ENCODE measurements at regions not wholly inside any gene's neighbourhood (a gene's known extent, or its start where the extent isn't known, plus 50 kb on each side); places are given as distances from the start of the nearest gene placed in this dataset.

- no peak for DNase-seq (ENCODE audit: low read depth in 2 of 2)
Observed at GRCh38 chr16:5393070-5393469, 295.5 kb upstream of the EEF2KMT start.

DNA sequence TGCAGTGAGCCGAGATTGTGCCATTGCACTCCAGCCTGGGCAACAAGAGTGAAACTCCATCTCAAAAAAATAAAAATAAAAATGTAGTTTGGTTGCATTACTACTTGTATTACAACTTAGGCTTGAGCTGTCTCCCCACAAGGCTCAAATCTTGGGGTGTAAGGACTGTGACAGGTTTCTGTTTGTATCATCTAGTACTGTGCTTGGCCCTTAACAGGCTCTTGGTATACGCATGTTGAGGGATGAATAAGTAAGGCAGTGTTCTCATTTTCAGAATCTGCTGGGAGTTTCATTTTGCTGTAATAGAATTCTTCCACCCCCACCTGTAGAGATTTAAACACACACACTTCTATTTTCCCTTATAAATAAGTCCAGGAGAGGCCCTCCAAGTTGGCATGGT is 289.4 kb upstream of the EEF2KMT start:
- no peak for DNase-seq (ENCODE audit: low read depth in 2 of 2)

DNA sequence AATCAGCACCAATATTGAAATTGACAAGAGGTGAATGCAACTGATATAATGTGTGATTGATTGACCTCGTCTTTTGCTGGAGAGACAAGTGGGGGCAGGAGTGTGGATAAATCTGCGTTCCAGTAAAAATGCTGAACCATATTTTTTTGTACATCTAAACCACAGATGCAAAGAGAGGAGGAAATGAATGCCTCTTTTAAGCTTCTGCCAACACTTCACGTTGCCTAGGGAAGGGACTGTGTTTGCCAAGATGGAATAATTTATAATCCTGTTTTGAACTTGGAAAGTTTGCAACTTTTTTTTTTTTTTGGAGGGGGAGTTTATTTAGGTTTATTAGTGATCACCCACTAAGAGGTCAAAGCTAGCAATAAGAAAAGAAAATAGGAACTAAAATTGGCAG is 288.2 kb upstream of the EEF2KMT start:
- DNase-seq (ENCODE audit: low read depth in 2 of 2) = no peak

DNA sequence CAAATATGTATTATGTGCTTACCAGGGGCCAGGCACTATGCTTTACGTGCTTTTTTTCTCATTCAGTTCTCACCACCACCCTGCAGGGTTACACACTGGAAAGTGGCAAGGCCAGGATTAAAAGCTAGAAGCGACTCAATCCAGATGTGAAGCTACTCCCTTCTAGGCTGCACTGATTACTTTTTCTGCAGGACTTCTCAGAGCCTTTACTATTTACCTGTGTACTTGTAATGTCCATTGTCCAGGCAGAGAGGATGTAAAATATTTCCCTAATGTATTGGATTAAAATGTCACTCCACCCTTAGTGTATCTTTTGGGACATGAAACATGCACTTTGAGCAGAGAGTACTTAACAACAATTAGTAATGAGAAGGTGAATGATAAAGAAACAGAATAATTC is 287.5 kb upstream of the EEF2KMT start:
- no peak for DNase-seq (ENCODE audit: low read depth in 2 of 2)

- DNase-seq (ENCODE audit: low read depth in 2 of 2) = no peak
Observed at GRCh38 chr16:5383737-5384136, 286.1 kb upstream of the EEF2KMT start.

DNA sequence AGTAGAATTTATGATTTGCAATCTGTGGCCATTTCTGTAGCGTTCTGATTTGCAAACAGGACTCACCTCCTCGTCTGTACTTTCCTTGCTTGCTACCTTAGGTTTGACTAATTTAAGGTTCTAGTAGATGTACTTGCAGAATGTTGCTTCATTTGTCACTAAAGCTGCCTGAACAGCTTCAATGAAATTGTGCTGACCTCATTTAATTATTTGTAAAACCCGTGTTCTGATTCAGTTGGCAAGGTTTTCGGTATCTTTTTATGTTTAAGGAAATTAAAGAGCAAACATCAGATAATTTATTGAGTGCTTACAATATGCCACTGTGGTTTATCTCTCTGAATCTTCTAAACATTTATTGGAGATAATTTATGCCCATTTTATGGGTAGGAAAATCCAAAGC is 284.9 kb upstream of the EEF2KMT start:
- no peak for DNase-seq (ENCODE audit: low read depth in 2 of 2)

DNA sequence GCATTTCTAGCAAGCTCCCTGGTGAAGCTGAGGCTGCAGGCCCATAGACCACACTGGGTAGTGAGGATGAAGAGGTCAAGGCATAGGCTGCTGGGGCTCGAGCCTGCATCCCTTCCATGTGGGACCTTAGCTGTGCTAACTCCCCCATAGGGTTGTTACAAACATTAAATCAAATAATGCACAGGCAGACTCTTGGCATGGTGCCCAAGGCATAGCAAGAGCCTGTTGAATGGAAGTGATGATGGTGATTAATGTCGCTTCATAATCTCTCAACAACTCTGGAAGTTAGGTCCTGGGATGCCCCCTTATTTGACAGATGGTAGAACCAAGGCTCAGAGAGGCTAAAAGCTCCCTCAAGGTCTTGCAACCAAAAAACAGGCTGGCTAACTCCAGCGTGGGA is 283.9 kb upstream of the EEF2KMT start:
- no peak for DNase-seq (ENCODE audit: low read depth in 2 of 2)

GRCh38 chr16:5379954-5380353 is 282.4 kb upstream of the EEF2KMT start:
- no peak for DNase-seq (ENCODE audit: low read depth in 2 of 2)

DNA sequence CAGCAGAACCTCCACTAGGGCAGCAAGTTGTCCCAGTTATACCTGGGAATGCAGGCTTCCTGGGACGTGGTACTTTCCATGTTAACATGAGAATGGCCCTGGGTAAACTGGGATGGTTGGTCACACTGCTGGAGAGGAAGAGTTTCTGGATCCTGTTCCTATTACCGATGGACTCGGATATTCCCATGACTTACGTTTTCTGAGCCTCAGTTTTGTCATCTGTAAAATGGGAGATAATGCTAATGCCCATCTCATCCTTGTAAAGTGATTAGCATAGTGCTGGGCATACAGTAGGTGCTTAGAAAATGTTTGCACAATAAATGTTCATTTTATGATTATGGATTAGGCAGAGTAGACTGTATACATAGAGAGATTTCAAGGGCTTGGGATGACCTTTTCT is 280.9 kb upstream of the EEF2KMT start:
- DNase-seq (ENCODE audit: low read depth in 2 of 2) = no peak

DNA sequence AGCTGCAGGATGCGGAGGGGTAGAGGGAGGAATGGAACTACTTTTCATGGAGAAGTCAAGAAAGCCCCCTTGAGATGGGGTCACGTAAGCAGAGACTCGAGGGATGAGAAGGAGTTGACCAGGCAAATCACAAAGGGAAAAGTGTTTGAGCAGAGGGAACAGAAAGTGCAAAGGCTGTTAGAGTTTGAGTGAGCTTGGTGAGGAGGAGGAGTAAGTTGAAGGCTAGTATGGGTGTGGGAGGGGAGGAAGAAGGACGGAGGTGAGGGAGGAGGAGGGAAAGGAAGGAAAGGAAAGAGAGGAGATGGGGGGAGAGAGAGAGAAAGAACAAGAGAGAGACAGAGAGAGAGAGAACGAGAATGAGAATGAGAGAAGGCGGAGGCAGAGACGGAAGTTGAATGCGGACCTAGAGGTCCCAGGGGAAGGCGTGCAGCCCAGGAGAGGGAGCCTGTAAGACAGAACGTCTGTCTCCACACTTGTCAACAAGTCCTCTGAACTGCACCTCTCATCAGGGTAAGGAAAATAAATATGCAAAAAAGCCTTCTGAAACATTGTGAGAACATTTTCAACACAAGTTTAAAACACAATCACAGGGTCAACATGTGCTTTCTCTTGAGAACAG is 279.8 kb upstream of the EEF2KMT start:
- no peak for DNase-seq (ENCODE audit: low read depth in 2 of 2)

DNA sequence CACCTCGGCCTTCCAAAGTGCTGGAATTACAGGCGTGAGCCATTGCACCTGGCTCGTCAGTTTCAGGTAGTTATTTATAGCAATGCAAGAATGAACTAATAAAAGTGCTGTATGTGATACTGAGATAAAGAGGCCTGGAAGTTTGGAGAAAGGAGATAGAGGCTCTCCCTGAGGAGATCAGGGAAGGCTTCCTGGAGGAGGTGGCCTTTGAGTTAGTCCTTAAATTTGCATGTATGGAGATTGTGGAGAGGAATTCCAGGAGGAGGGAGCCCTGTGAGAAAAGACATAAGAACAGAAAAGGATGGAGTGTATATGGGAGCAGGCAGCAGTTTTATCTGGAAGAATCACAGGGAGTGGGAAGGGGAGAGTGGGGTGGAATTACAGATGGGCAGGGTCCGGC is 276.6 kb upstream of the EEF2KMT start:
- DNase-seq (ENCODE audit: low read depth in 2 of 2) = no peak

GRCh38 chr16:5367951-5368350 is 270.4 kb upstream of the EEF2KMT start:
- no peak for DNase-seq (ENCODE audit: low read depth in 2 of 2)

- no peak for DNase-seq (ENCODE audit: low read depth in 2 of 2)
Observed at GRCh38 chr16:5366126-5366525, 268.5 kb upstream of the EEF2KMT start.

GRCh38 chr16:5364186-5364585 is 266.6 kb upstream of the EEF2KMT start:
- DNase-seq (ENCODE audit: low read depth in 2 of 2) = no peak

GRCh38 chr16:5361322-5361721 is 263.7 kb upstream of the EEF2KMT start:
- no peak for DNase-seq (ENCODE audit: low read depth in 2 of 2)

GRCh38 chr16:5354645-5355044 is 257.1 kb upstream of the EEF2KMT start:
- no peak for DNase-seq (ENCODE audit: low read depth in 2 of 2)

DNA sequence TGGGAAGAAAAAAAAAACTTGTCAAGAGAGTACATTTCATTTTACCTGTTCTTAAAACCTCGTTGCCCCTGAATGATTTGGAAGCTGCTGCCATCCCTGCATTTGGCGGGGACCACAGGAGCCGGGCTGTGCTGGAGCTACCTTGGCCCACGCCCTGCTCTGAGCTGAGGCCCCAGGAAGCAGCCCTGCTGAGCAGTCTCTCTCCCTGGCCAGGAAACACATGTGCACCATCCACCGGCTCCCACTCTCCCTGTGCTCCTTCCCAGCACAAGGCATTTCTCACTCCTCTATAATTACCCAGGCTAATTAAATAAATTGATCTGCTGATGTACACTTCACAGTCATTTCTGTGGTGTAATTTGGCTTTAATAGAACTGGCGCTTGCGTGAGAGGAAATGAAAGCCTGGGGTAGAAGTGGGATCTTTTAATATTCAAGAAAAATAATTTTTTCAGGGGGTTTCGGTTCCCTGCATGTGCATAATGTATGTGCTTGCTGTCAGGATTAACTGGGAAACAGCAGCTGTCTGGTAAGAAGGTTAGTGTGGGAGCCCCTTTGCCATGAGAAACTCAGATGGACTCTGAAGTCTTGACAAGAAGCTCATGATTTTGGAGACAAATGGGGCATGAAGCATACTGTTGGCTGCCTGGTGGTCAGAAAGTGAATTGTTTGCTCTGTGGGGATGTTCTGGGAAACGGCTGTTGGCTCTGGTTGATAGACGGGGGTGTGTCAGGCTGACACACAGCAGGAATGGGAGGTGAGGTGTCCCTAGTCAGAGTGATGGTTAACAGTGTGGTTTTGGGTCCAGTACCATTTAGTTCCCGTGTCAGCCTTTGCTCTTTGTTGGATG is 252.3 kb upstream of the EEF2KMT start:
- DNase-seq (ENCODE audit: low read depth in 2 of 2) = no peak

DNA sequence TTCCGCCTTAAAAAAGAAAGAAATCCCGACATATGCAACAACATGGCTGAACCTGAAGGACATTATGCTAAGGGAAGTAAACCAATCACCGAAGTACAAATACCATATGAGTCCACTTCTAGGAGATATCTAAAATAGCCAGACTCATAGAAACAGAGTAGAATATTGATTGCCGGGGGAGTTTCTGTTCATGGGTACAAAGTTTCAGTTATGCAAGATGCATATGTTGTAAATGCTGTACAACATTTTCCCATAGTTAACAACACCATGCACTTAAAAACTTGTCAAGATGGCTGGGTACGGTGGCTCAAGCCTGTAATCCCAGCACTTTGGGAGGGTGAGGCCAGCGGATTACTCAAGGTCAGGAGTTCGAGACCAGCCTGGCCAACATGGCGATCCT is 251.5 kb upstream of the EEF2KMT start:
- no peak for DNase-seq (ENCODE audit: low read depth in 2 of 2)

DNA sequence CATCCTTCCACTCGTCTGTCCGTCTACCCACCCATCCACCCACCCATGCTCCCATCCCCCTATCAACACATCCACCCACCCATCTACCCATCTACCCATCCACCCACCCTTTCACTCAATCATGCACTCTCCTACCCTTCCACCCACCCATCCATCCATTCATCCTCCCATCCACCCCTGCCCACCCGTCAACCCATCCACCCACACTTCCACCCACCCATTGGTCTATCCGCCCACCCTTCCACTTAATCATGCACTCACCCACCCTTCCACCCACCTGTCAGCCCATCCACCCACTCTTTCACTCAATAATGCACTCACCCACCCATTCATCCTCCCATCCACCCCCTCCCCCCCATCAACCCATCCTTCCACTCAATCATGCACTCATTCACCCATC is 250.0 kb upstream of the EEF2KMT start:
- DNase-seq (ENCODE audit: low read depth in 2 of 2) = no peak

DNA sequence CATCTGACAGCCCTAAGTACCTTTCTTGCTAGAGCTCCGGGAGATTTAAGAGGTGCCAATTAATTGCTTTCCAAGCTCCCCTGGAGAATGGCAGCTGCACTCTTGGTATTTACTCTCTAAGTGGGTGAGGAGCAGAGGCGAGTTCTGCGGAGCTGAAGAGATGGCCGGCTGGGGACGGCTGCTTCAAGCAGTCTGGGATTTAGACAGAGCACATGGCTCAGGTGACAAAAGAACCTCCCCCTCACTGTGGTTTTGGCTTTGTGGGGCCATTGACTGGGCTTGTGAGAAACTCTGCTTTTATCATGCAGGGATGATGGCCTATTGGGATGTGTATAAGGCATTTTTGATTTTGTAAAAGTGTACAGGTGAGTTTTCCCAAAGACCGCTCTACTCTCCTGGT is 239.3 kb upstream of the EEF2KMT start:
- DNase-seq (ENCODE audit: low read depth in 2 of 2) = no peak

DNA sequence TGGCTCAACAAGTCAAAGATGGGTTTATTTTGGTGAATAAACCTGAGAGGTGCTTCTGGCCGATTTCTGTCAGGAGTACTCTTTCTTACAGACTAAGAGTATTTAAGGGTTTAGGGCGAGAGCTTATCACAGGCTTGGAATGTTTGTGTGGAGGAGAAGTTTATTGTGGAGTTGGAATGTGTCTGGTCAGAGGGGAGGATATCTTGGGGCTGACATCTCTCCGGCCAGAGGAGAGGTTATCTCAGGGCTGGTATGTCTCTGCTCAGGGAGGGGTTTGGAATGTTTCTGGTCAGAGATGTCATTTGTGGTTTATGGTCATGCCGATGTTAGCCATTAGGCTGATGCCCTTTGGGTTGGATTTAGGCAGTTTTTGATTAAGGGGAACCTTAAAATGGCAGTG is 236.4 kb upstream of the EEF2KMT start:
- DNase-seq (ENCODE audit: low read depth in 2 of 2) = no peak

DNA sequence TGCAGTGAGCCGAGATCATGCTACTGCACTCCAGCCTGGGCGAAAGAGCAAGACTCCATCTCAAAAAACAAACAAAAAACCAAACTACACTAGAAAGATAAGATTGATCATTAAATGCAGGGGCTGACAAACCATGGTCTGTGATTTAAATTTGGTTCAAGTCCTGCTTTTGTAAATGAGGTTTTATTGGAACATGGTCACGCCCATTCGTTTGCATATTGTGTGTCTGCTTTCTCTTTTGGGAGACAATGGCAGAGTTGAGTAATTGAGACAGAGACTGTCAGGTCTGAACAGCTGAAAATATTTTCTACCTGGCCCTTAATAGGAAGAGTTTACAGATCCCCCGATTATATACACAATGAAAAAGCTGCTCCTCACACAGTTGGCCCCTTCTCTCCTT is 235.5 kb upstream of the EEF2KMT start:
- DNase-seq (ENCODE audit: low read depth in 2 of 2) = no peak

DNA sequence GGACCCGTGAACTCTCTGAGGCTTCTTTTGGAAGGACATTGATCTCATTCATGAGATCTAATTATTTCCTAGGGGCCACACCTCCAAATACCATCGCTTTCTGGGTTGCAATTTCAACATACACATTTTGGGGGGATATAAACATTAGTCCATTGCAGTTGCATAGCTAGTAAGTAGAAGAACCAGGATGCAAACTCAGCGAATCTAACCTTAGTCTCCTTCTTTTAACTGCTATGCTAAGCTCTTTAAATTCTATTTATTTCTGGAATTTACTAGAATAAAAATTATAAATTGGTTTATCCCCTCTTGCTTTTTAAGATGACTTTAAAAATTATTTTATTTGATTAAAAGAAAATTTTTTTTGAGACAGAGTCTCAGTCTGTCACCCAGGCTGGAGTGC is 232.5 kb upstream of the EEF2KMT start:
- DNase-seq (ENCODE audit: low read depth in 2 of 2) = no peak
